ENCODE measurements at regions not wholly inside any gene's neighbourhood (a gene's known extent, or its start where the extent isn't known, plus 50 kb on each side); places are given as distances from the start of the nearest gene placed in this dataset.

GRCh38 chr7:142488842-142489241 lies 231.0 kb upstream of the PRSS58 start:
- TF ChIP-seq POLR2A (IDR thresholded peaks at IDR 0.05), result no peak
- TF ChIP-seq, protein P1, sequence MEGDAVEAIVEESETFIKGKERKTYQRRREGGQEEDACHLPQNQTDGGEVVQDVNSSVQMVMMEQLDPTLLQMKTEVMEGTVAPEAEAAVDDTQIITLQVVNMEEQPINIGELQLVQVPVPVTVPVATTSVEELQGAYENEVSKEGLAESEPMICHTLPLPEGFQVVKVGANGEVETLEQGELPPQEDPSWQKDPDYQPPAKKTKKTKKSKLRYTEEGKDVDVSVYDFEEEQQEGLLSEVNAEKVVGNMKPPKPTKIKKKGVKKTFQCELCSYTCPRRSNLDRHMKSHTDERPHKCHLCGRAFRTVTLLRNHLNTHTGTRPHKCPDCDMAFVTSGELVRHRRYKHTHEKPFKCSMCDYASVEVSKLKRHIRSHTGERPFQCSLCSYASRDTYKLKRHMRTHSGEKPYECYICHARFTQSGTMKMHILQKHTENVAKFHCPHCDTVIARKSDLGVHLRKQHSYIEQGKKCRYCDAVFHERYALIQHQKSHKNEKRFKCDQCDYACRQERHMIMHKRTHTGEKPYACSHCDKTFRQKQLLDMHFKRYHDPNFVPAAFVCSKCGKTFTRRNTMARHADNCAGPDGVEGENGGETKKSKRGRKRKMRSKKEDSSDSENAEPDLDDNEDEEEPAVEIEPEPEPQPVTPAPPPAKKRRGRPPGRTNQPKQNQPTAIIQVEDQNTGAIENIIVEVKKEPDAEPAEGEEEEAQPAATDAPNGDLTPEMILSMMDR (IDR thresholded peaks at IDR 0.05), result no peak

All from breast epithelium (tissue), 3 donors.